NT2/D1 (cell line): ENCODE measurements at regions not wholly inside any gene's neighbourhood (a gene's known extent, or its start where the extent isn't known, plus 50 kb on each side); places are given as distances from the start of the nearest gene placed in this dataset.

Source experiments
- SUZ12 ChIP-seq: IDR thresholded peaks from 2 replicates; pipeline ENCODE4 v1.6.1; 2011; ENCODE audit not compliant: insufficient read length, insufficient read depth; ENCODE audit errors: extremely low read depth
- YY1 ChIP-seq: IDR thresholded peaks from 2 replicates; pipeline ENCODE4 v1.6.1; 2011; ENCODE audit not compliant: insufficient read length, insufficient read depth
- ZNF274 ChIP-seq: IDR thresholded peaks from 2 replicates; pipeline ENCODE4 v1.6.1; 2011; ENCODE audit warnings: mild to moderate bottlenecking, low read depth, low read length

- no peak for TF ChIP-seq YY1
- no peak for TF ChIP-seq ZNF274
- TF ChIP-seq SUZ12 = no peak
Observed at GRCh38 chr14:29321646-29322045, 555.1 kb downstream of the FOXG1 start.
